ENCODE measurements at regions not wholly inside any gene's neighbourhood (a gene's known extent, or its start where the extent isn't known, plus 50 kb on each side); places are given as distances from the start of the nearest gene placed in this dataset.

DNA sequence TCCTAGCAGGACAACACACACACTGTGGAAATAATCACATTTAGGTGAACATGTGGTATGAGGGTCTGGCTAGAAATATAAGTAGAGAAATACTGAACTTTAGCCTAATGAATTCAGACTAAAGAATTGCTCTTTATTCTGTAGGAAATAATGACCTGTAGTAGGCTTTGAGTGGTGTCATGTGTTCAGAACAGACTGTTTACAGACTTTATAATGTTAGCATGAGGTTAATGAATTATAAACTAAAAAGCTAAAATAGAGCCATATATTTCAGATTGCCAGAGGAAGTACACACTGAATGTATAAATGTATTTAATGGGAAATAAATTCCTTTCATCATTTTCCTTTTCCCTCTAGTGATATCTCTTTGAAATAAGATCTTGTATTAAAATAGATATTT is 669.5 kb upstream of the EPHA7 start:
- no peak overlapping the region for H3K4me3 ChIP-seq
- H3K4me1 ChIP-seq, result no peaks in the 10 kb centered on the region
- no peaks in the 10 kb centered on the region for H3K36me3 ChIP-seq
- TF ChIP-seq, protein P1, sequence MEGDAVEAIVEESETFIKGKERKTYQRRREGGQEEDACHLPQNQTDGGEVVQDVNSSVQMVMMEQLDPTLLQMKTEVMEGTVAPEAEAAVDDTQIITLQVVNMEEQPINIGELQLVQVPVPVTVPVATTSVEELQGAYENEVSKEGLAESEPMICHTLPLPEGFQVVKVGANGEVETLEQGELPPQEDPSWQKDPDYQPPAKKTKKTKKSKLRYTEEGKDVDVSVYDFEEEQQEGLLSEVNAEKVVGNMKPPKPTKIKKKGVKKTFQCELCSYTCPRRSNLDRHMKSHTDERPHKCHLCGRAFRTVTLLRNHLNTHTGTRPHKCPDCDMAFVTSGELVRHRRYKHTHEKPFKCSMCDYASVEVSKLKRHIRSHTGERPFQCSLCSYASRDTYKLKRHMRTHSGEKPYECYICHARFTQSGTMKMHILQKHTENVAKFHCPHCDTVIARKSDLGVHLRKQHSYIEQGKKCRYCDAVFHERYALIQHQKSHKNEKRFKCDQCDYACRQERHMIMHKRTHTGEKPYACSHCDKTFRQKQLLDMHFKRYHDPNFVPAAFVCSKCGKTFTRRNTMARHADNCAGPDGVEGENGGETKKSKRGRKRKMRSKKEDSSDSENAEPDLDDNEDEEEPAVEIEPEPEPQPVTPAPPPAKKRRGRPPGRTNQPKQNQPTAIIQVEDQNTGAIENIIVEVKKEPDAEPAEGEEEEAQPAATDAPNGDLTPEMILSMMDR (IDR thresholded peaks at IDR 0.05), result no peak
- no peak for TF ChIP-seq POLR2A (IDR thresholded peaks at IDR 0.05)
- H3K27ac ChIP-seq, result no peak overlapping the region
- no peak for DNase-seq
- H3K9me3 ChIP-seq, result no peaks in the 10 kb centered on the region
- no peaks in the 10 kb centered on the region for H3K27me3 ChIP-seq

DNA sequence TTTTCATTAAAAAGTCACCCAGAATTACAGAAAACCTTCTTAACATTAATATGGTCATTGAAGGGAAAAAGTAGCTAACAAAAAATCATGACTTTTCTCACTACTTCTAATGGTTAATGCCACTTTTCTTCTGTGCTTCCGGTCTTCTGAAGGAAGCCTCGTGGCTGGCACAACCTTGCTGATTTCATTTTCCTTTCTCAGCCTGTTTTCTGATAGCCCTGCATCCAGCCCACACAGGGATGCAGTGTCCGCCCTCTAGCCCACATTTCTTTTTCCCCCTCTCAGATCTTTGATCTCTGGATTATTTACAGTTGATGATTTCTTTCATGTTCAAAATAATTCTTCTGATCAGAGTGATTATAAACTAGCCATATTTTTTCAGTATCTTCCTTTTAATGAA is 655.4 kb upstream of the EPHA7 start:
- no peaks in the 10 kb centered on the region for H3K36me3 ChIP-seq
- no peak overlapping the region for H3K27ac ChIP-seq
- H3K27me3 ChIP-seq, result no peaks in the 10 kb centered on the region
- H3K4me3 ChIP-seq, result no peak overlapping the region
- TF ChIP-seq, protein P1 (IDR thresholded peaks at IDR 0.05), result no peak
- no peak for TF ChIP-seq POLR2A (IDR thresholded peaks at IDR 0.05)
- no peaks in the 10 kb centered on the region for H3K4me1 ChIP-seq
- no peak for DNase-seq
- H3K9me3 ChIP-seq, result no peaks in the 10 kb centered on the region

DNA sequence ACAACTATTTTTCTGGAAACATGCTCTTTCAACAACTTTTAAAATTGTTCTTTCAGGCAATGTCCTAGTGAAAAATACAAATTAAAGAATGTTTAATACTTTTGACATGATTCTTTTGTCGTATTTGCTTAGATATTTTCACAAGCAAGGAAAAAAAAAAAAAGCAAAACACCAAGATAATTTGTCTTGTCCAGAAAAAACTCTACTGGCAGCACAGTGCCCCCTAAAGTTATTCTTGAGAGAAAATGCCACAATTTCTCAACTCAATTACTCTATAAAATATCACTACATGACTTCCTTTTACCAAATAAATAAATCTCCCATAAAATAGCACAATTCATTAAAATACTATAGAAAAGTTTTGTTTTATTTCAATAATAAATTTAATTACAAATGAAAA is 652.5 kb upstream of the EPHA7 start:
- no peaks in the 10 kb centered on the region for H3K4me1 ChIP-seq
- no peak for TF ChIP-seq POLR2A (IDR thresholded peaks at IDR 0.05)
- TF ChIP-seq, protein P1 (IDR thresholded peaks at IDR 0.05), result no peak
- H3K27ac ChIP-seq, result no peak overlapping the region
- no peak for DNase-seq
- H3K9me3 ChIP-seq, result no peaks in the 10 kb centered on the region
- no peak overlapping the region for H3K4me3 ChIP-seq
- H3K27me3 ChIP-seq, result no peaks in the 10 kb centered on the region
- no peaks in the 10 kb centered on the region for H3K36me3 ChIP-seq

DNA sequence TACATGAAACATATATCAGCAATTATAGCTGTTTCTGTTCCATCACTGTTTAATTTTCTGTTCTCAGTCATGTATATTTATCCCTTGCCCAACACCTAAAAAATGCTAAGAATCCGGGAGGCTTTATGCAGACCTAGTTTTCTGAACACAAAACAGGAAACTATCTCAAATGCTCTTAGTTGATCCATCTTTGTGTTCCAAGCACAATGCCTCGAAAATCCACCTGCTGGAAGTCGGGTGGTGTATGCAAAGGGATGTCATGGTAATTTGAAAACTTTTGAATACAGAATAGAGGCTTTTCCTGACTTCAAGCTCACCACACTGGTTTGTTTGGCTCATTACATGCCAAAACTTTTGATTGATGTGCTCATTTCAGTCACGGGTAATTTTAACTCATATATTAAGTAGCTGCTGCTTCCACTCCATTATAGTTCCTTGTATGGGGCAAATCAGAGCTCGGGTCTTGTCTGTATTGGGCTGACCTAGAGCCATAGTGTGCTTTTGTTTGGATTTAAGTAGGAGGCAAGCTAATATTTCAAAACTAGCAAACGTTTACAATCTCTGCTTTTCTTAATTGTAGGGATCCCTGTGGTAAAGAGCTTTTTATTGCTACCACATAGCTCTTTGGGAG is 646.5 kb upstream of the EPHA7 start:
- no peaks in the 10 kb centered on the region for H3K4me1 ChIP-seq

DNA sequence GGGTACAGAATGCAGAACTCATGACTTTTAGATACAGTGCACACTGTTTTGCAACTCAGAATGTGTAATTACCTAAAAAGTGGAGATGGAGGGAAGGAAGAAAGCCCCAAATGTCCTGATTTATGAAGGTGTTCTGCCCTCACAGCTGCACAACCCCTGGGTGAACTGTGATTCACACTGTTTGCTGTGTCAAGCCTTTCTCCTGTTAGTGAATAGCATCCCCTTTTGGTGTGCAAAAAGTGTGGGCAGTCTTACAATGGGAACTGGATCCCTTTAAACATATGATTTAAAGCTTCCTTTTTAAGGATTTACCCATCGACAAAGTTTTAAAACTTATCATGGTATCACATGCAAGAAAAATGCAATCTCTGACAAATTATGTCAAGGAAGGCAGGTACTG is 633.4 kb upstream of the EPHA7 start:
- Histone ChIP-seq H3K4me3 (no peak overlapping the region), H3K27me3 (no peaks in the 10 kb centered on the region), H3K27ac (no peak overlapping the region), H3K36me3 (no peaks in the 10 kb centered on the region), H3K9me3 (no peaks in the 10 kb centered on the region), H3K4me1 (no peaks in the 10 kb centered on the region)
- no peak for DNase-seq
- TF ChIP-seq, protein P1 (IDR thresholded peaks at IDR 0.05), result peak in 1 of 6 experiments; percentile 6
- no peak for TF ChIP-seq POLR2A (IDR thresholded peaks at IDR 0.05)

More for the DNA sequence above, 646.5 kb upstream of the EPHA7 start:
- Histone ChIP-seq H3K36me3 (no peaks in the 10 kb centered on the region), H3K27me3 (no peaks in the 10 kb centered on the region), H3K9me3 (no peaks in the 10 kb centered on the region), H3K27ac (no peak overlapping the region), H3K4me3 (no peak overlapping the region)
- DNase-seq, result no peak
- TF ChIP-seq, protein P1 (IDR thresholded peaks at IDR 0.05), result no peak
- no peak for TF ChIP-seq POLR2A (IDR thresholded peaks at IDR 0.05)

DNA sequence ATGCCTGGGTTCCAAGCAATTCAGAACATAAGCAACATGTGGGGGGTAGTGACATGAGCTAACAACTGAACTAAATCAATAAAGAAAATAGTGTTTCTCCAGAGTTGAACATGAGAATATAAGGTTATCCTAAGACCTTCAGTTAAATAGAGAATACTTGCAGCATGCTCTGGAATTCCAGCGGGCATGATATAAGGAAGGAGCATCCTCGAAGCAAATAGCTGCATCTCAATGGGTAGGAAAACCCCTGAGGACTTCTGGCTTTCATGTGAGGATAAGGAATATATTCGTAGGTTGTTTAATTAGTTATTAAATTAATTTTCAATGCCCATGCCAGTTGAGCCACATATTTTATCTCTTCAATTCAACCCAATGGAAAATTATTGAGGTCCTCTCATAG is 631.2 kb upstream of the EPHA7 start:
- no peak for TF ChIP-seq POLR2A (IDR thresholded peaks at IDR 0.05)
- TF ChIP-seq, protein P1 (IDR thresholded peaks at IDR 0.05), result no peak
- no peak for DNase-seq
- no peaks in the 10 kb centered on the region for H3K36me3 ChIP-seq

More for the DNA sequence above, 631.2 kb upstream of the EPHA7 start:
- Histone ChIP-seq H3K27me3 (no peaks in the 10 kb centered on the region), H3K27ac (no peak overlapping the region), H3K4me1 (no peaks in the 10 kb centered on the region), H3K4me3 (no peak overlapping the region), H3K9me3 (no peaks in the 10 kb centered on the region)
